Upper lobe of left lung (tissue), 4 donors: ENCODE measurements at regions not wholly inside any gene's neighbourhood (a gene's known extent, or its start where the extent isn't known, plus 50 kb on each side); places are given as distances from the start of the nearest gene placed in this dataset.

Experiments used
- POLR2A ChIP-seq, 4 donors: fragments of 450-650 bp; IDR thresholded peaks; one replicate each; pipeline ENCODE4 v1.5.1; 2016 to 2017; ENCODE audit warnings: antibody characterized with exemption in 4 of 4, mild to moderate bottlenecking in 2 of 4
- TF ChIP-seq, protein P1 (sequence below), 6 experiments: fragments of 450-650 bp in 4 of 6; fragments of 200-600 bp in 2 of 6; sonication (generic) in 2 of 6; IDR thresholded peaks; one replicate each; pipeline ENCODE4 v1.5.1; 2016 to 2019; ENCODE audit warnings: antibody characterized with exemption in 6 of 6

DNA sequence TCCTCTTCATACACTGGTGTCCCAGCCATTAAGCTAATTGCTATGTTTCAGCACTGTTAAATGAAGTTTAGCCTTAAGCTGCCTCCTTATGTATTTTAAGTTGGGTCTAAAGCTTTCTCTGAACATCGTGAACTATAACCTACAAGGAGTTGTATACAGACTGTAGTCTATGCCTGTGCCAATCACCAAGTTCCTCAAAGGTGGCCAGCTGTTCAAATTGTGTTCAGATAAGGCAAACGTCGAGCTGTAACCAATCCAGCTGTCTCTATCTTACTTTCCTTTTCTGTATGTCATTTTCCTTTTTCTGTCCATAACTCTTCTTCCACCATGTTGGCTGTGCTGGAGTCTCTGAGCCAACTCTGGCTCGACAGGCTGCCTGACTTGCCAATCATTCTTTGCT is 199.6 kb downstream of the OGFRL1 start:
- TF ChIP-seq, protein P1, sequence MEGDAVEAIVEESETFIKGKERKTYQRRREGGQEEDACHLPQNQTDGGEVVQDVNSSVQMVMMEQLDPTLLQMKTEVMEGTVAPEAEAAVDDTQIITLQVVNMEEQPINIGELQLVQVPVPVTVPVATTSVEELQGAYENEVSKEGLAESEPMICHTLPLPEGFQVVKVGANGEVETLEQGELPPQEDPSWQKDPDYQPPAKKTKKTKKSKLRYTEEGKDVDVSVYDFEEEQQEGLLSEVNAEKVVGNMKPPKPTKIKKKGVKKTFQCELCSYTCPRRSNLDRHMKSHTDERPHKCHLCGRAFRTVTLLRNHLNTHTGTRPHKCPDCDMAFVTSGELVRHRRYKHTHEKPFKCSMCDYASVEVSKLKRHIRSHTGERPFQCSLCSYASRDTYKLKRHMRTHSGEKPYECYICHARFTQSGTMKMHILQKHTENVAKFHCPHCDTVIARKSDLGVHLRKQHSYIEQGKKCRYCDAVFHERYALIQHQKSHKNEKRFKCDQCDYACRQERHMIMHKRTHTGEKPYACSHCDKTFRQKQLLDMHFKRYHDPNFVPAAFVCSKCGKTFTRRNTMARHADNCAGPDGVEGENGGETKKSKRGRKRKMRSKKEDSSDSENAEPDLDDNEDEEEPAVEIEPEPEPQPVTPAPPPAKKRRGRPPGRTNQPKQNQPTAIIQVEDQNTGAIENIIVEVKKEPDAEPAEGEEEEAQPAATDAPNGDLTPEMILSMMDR (IDR thresholded peaks at IDR 0.05): no peak
- no peak for TF ChIP-seq POLR2A (IDR thresholded peaks at IDR 0.05)
